Naive thymus-derived CD8-positive, alpha-beta T cell (primary cell): ENCODE measurements at regions not wholly inside any gene's neighbourhood (a gene's known extent, or its start where the extent isn't known, plus 50 kb on each side); places are given as distances from the start of the nearest gene placed in this dataset.

Experiments used
- ATAC-seq, 2 donors: fragments of 150-1000 bp; cut with Tn5 transposase in 1 of 2; sonication (Bioruptor Pico), chemical (Tn5 transposase) in 1 of 2; 1 replicate in 1 of 2; 2 replicates in 1 of 2; pipeline ENCODE4 v1.10.0; 2021; ENCODE audit warnings: mild to moderate bottlenecking in 2 of 2, moderate library complexity in 2 of 2
- POLR2A ChIA-PET: fragments of 350-600 bp; sonication (Branson Sonifier 250); formaldehyde crosslinking; loops from one replicate; lab custom pipeline; 2021; ENCODE audit warnings: antibody characterized with exemption; lab: Charles Lee
- DNase-seq, 10 donors: peaks; one replicate each; pipeline versions ENCODE4 v3.0.0 to v3.0.0-alpha.2; 2020 to 2022
- H3K27ac Mint-ChIP-seq, 10 donors: one replicate each; pipeline ENCODE4 v1.8.0; 2020 to 2022; ENCODE audit warnings: mild to moderate bottlenecking in 10 of 10, mixed read lengths in 10 of 10, moderate library complexity in 4 of 10, inconsistent platforms in 1 of 10
- H3K27me3 Mint-ChIP-seq, 5 donors: one replicate each; pipeline ENCODE4 v1.8.0; 2021 to 2022; ENCODE audit warnings: mixed read lengths in 5 of 5
- H3K36me3 Mint-ChIP-seq, 3 donors: one replicate each; pipeline ENCODE4 v1.8.0; 2020 to 2022; ENCODE audit warnings: mixed read lengths in 3 of 3, mild to moderate bottlenecking in 2 of 3, inconsistent platforms in 1 of 3
- H3K4me1 Mint-ChIP-seq, 4 donors: one replicate each; pipeline ENCODE4 v1.8.0; 2021 to 2022; ENCODE audit warnings: mixed read lengths in 4 of 4
- H3K4me3 Mint-ChIP-seq, 10 donors: one replicate each; pipeline ENCODE4 v1.8.0; 2020 to 2022; ENCODE audit warnings: mild to moderate bottlenecking in 10 of 10, mixed read lengths in 10 of 10, moderate library complexity in 6 of 10, inconsistent platforms in 1 of 10
- H3K9me3 Mint-ChIP-seq, 9 donors: one replicate each; pipeline ENCODE4 v1.8.0; 2020 to 2022; ENCODE audit warnings: mixed read lengths in 9 of 9, mild to moderate bottlenecking in 3 of 9, inconsistent platforms in 1 of 9, moderate library complexity in 1 of 9

DNA sequence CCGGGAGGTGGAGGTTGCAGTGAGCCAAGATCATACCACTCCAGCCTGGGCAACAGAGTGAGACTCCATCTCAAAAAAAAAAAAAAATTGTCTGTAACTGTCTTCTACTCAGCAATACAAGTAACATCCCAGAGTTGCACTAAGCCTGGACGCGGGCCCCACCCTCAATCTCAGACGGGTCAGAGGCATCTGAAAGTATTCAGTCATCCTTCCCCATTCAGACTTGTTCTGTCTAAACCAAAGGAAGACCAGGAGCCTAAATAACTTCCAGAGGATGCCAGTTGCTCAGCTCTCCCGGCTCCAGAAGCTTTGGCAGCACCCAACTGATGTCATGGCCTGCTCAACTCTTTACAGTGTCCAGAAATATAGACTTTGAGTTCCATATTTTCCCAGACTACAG, 218.6 kb downstream of the AUH start:
- Mint-ChIP-seq H3K9me3 (peaks cover 0 to 7% (median 0%) of the 10 kb centered on the region in 9 donors), H3K36me3 (no peaks in the 10 kb centered on the region), H3K27me3 (peaks cover 0 to 2% (median 0%) of the 10 kb centered on the region in 5 donors), H3K4me1 (peaks cover 8 to 22% (median 21%) of the 10 kb centered on the region in 4 donors), H3K27ac (no peak overlapping the region), H3K4me3 (no peak overlapping the region)
- DNase-seq (no peak), ATAC-seq (no peak)
- POLR2A ChIA-PET, result no interaction called here

DNA sequence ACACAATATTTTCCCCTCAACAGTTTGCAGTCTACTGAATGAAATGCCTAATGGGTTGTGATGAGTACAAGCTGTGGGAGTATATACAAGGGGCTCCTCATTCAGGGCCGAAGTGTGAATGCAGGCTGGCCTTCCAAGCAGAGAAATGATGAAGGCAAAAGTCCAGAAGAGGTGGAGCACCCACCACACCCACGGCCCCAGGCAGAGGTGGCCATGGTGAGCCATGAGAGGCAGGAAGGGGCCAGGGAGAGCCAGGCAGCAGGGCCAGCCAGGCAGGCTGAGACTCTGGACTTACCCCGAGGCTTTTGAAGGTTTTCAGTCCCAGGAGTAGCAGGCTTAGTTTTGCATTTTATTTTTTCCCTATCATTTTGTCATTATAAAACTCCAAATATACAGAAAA, 218.1 kb downstream of the AUH start:
- Mint-ChIP-seq H3K27ac (no peak overlapping the region), H3K9me3 (peaks cover 0 to 7% (median 0%) of the 10 kb centered on the region in 9 donors), H3K27me3 (no peaks in the 10 kb centered on the region), H3K4me3 (no peak overlapping the region), H3K4me1 (peaks cover 8 to 23% (median 23%) of the 10 kb centered on the region in 4 donors), H3K36me3 (no peaks in the 10 kb centered on the region)
- no peak for ATAC-seq
- DNase-seq, result no peak
- POLR2A ChIA-PET, result no interaction called here

DNA sequence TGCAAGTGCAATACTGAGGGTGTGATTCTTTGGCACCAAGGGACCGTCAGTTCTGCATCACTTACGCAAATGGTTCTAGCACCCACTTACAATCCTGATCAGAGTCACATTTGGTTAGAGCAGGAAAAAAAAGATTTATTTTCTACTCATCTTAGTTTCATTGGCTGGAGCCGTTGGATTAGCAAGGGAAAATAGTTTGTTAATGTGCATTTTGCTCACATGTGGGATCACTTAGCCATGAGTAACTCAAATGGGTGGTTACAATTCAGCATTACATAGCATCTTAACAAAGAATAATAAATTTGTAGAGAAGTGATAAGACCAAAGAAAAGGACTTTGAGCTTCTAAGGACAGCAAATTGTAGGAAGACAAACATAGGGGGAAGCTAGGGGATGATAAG, 216.9 kb downstream of the AUH start:
- Mint-ChIP-seq H3K9me3 (peaks cover 0 to 7% (median 0%) of the 10 kb centered on the region in 9 donors), H3K27me3 (no peaks in the 10 kb centered on the region), H3K4me1 (peaks cover 8 to 25% (median 23%) of the 10 kb centered on the region in 4 donors), H3K36me3 (peaks cover 0 to 3% (median 0%) of the 10 kb centered on the region in 3 donors), H3K4me3 (no peak overlapping the region), H3K27ac (no peak overlapping the region)
- POLR2A ChIA-PET, result no interaction called here
- DNase-seq (no peak), ATAC-seq (no peak)

DNA sequence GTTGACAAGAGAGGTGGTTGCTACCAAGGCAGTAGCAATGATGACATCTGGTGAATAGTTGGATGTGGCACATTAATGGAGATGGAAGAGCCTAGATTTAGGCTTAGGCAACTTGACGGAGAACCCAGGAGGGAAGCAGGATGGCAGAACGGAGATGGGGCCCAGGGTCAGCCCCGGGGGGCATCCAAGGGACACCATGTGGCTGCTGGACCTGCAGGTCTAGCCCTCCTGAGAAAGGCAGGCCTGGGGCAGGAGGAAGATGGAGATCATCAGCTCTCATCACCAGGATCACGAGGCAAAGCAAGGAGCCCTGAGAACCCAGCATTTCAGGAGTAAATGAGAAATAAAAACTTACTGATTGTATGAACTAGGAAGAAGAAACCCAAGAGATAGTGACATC, 216.2 kb downstream of the AUH start:
- Mint-ChIP-seq H3K27ac (peak overlapping the region in 2 of 10 donors; percentile 7 to 24), H3K9me3 (peaks cover 0 to 7% (median 0%) of the 10 kb centered on the region in 9 donors), H3K27me3 (no peaks in the 10 kb centered on the region), H3K36me3 (peaks cover 0 to 3% (median 0%) of the 10 kb centered on the region in 3 donors), H3K4me1 (peaks cover 13 to 30% (median 25%) of the 10 kb centered on the region in 4 donors), H3K4me3 (no peak overlapping the region)
- POLR2A ChIA-PET, result no interaction called here
- DNase-seq (no peak), ATAC-seq (no peak)

DNA sequence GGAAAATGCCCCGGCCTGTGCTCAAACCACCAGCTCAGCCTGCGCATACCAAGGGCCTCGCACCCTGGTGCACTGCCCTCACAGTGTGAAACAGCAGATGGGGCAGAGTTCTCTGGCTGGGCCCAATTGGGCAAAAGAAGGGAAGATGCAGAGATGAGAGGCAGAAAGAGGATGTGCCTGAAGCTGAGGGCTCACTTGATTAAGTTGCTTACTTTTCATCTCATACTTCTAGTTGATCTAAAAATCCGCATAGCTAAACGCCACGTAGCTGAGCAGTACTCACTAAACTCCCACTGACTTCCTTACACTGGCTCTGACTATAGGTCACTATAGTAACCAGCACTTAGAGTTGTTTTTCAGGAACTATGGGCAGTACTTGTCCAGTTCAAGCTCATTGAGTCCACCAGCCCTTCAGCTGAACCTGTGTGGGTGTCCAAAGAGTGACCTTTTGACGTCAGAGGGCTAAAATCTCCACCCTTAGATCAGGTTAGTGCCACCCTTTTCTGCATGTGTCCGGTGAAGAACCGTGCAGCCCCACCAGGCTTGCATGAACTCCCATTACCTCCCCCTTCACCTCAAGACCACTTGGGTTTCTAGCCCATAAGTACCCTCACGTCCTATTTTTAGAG, 215.2 kb downstream of the AUH start:
- peaks cover 0 to 3% (median 0%) of the 10 kb centered on the region in 3 donors for H3K36me3 Mint-ChIP-seq
- H3K4me1 Mint-ChIP-seq, result peaks cover 23 to 40% (median 32%) of the 10 kb centered on the region in 4 donors
- H3K9me3 Mint-ChIP-seq, result peaks cover 0 to 7% (median 0%) of the 10 kb centered on the region in 9 donors
- no peak overlapping the region for H3K4me3 Mint-ChIP-seq
- DNase-seq, result no peak
- H3K27me3 Mint-ChIP-seq, result no peaks in the 10 kb centered on the region
- POLR2A ChIA-PET, result interaction anchor here (0.5 to 0.6 kb wide), 2 partner anchors 12 to 13 kb away, joined by 3 read pairs; no protein-coding TSS in a partner anchor
- no peak for ATAC-seq
- H3K27ac Mint-ChIP-seq, result peak overlapping the region in 1 of 10 donors; percentile 50

DNA sequence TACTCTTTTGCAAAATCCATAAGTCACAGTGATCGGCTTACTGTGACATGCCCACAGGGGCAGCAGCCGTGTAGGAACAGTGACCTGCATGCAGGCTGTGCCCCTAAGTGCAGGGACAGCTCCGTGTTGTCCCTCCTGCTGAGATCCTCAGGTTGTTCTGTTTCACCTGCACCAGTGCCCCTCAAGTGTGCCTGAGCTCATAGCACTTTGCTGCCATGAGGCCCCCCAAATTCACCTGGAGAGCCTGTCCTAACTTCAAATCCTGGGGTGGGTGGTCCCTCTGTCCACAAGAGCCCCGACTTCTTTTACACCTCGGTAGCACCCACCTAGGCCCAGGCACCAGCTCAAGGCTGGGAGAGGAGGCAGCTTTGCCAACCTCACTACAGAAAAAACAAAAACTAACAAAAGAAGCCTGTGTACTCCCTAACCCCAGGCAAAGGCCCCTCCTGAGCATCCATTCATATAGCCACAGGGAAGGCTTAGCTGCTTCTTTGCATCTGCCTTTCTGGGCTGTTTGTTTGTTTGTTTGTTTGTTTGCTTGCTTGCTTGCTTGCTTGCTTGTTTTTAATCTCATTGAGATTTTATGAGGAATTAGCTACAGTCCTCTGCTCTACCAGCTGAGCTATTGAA, 214.5 kb downstream of the AUH start:
- DNase-seq (no peak), ATAC-seq (no peak)
- H3K4me3 Mint-ChIP-seq, result no peak overlapping the region
- peaks cover 0 to 3% (median 0%) of the 10 kb centered on the region in 3 donors for H3K36me3 Mint-ChIP-seq
- POLR2A ChIA-PET, result interaction anchor here (0.5 to 0.6 kb wide), 2 partner anchors 12 kb away, joined by 3 read pairs; no protein-coding TSS in a partner anchor
- no peaks in the 10 kb centered on the region for H3K27me3 Mint-ChIP-seq
- H3K4me1 Mint-ChIP-seq, result peaks cover 30 to 47% (median 37%) of the 10 kb centered on the region in 4 donors
- H3K27ac Mint-ChIP-seq, result peak overlapping the region in 4 of 10 donors; percentile 16 to 41 (median 22)
- peaks cover 0 to 7% (median 0%) of the 10 kb centered on the region in 9 donors for H3K9me3 Mint-ChIP-seq

GRCh38 chr9:91148306-91148705, 213.4 kb downstream of the AUH start:
- H3K4me1 Mint-ChIP-seq, result peaks cover 28 to 55% (median 43%) of the 10 kb centered on the region in 4 donors
- no peaks in the 10 kb centered on the region for H3K27me3 Mint-ChIP-seq
- ATAC-seq (no peak), DNase-seq (no peak)
- H3K9me3 Mint-ChIP-seq, result peaks cover 0 to 7% (median 0%) of the 10 kb centered on the region in 9 donors
- POLR2A ChIA-PET, result no interaction called here
- H3K36me3 Mint-ChIP-seq, result peaks cover 0 to 3% (median 0%) of the 10 kb centered on the region in 3 donors
- H3K4me3 Mint-ChIP-seq, result no peak overlapping the region
- H3K27ac Mint-ChIP-seq, result peak overlapping the region in 3 of 10 donors; percentile 17 to 47 (median 22)

- no peak for DNase-seq
- peaks cover 0 to 5% (median 0%) of the 10 kb centered on the region in 9 donors for H3K9me3 Mint-ChIP-seq
- no peak for ATAC-seq
- POLR2A ChIA-PET, result interaction anchor here (0.8 to 1.0 kb wide), 2 partner anchors 14 to 42 kb away, joined by 3 read pairs; no protein-coding TSS in a partner anchor
- peaks cover 0 to 3% (median 0%) of the 10 kb centered on the region in 3 donors for H3K36me3 Mint-ChIP-seq
- H3K4me3 Mint-ChIP-seq, result peak overlapping the region in 9 of 10 donors; percentile 8 to 72 (median 57)
- peaks cover 24 to 55% (median 39%) of the 10 kb centered on the region in 4 donors for H3K4me1 Mint-ChIP-seq
- H3K27ac Mint-ChIP-seq, result peak overlapping the region in 8 of 10 donors; percentile 4 to 86 (median 62)
- no peaks in the 10 kb centered on the region for H3K27me3 Mint-ChIP-seq
Observed at GRCh38 chr9:91150273-91150997, 211.3 kb downstream of the AUH start.

- H3K36me3 Mint-ChIP-seq, result peaks cover 0 to 3% (median 0%) of the 10 kb centered on the region in 3 donors
Observed at GRCh38 chr9:91150998-91151717, 210.6 kb downstream of the AUH start.

DNA sequence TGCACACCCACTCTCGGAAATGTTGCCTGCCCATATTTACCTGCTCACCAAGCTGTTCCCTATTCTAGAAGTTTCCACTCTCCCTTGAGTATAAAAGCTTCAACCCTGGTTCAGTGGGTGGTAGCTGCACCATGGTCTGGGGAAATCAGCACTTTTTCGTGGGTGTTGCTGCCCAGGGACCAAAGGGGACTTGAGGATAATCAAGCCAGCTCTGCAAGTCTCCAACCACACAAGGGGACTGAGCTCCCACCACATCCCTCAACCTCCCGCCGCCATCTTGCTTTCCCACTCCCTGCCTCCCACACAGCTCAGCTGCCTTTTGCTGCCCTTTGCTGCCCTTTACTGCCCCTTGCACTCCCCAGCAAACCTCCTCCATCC, 210.0 kb downstream of the AUH start:
- peak overlapping the region in 6 of 10 donors; percentile 7 to 84 (median 66) for H3K27ac Mint-ChIP-seq
- H3K27me3 Mint-ChIP-seq, result no peaks in the 10 kb centered on the region
- no peak for DNase-seq
- peak overlapping the region in 8 of 10 donors; percentile 32 to 72 (median 50) for H3K4me3 Mint-ChIP-seq
- no peak for ATAC-seq
- peaks cover 20 to 53% (median 38%) of the 10 kb centered on the region in 4 donors for H3K4me1 Mint-ChIP-seq
- POLR2A ChIA-PET, result interaction anchor here (0.8 kb wide), 1 partner anchor 41 kb away, joined by 3 read pairs; no protein-coding TSS in a partner anchor
- peaks cover 0 to 5% (median 0%) of the 10 kb centered on the region in 9 donors for H3K9me3 Mint-ChIP-seq
- peaks cover 0 to 3% (median 0%) of the 10 kb centered on the region in 3 donors for H3K36me3 Mint-ChIP-seq

More at GRCh38 chr9:91150998-91151717, 210.6 kb downstream of the AUH start:
- ATAC-seq (peak; percentile 92 to 95), DNase-seq (peak in 7 of 10 donors; percentile 13 to 84 (median 60))
- H3K9me3 Mint-ChIP-seq, result peaks cover 0 to 5% (median 0%) of the 10 kb centered on the region in 9 donors
- H3K4me1 Mint-ChIP-seq, result peaks cover 20 to 53% (median 38%) of the 10 kb centered on the region in 4 donors
- no peaks in the 10 kb centered on the region for H3K27me3 Mint-ChIP-seq
- POLR2A ChIA-PET, result interaction anchor here (0.6 to 1.0 kb wide), 4 partner anchors 14 to 1620 kb away, joined by 3 read pairs; no protein-coding TSS in a partner anchor
- H3K4me3 Mint-ChIP-seq, result peak overlapping the region; percentile 8 to 72 (median 42)
- H3K27ac Mint-ChIP-seq, result peak overlapping the region; percentile 4 to 86 (median 56)

GRCh38 chr9:91154686-91155085, 207.0 kb downstream of the AUH start:
- H3K27ac Mint-ChIP-seq, result no peak overlapping the region
- peaks cover 10 to 39% (median 29%) of the 10 kb centered on the region in 4 donors for H3K4me1 Mint-ChIP-seq
- H3K9me3 Mint-ChIP-seq, result peaks cover 0 to 4% (median 0%) of the 10 kb centered on the region in 9 donors
- POLR2A ChIA-PET, result no interaction called here
- ATAC-seq, result no peak
- DNase-seq, result no peak
- H3K36me3 Mint-ChIP-seq, result no peaks in the 10 kb centered on the region
- no peak overlapping the region for H3K4me3 Mint-ChIP-seq
- no peaks in the 10 kb centered on the region for H3K27me3 Mint-ChIP-seq
